GM12878 (cell line): ENCODE measurements at regions not wholly inside any gene's neighbourhood (a gene's known extent, or its start where the extent isn't known, plus 50 kb on each side); places are given as distances from the start of the nearest gene placed in this dataset.

Experiments used
- EP300 ChIP-seq, 2 experiments: fragments of 150-350 bp in 1 of 2; IDR thresholded peaks; 2 replicates each; pipeline ENCODE4 v1.6.1; 2011 to 2012; ENCODE audit warnings: low read depth in 2 of 2, low read length in 2 of 2, borderline replicate concordance in 1 of 2, improper control_type of control experiment in 1 of 2, inconsistent platforms in 1 of 2; ENCODE audit not compliant: control insufficient read depth in 1 of 2
- NRF1 ChIP-seq: conservative IDR thresholded peaks from 2 replicates; pipeline ENCODE4 v1.6.1; 2011; ENCODE audit warnings: mild to moderate bottlenecking, low read depth, low read length, improper control_type of control experiment
- POLR2AphosphoS5 ChIP-seq: IDR thresholded peaks from 2 replicates; pipeline ENCODE4 v1.6.1; 2011; ENCODE audit warnings: mild to moderate bottlenecking, low read length, inconsistent platforms
- SRF ChIP-seq, 2 experiments: IDR thresholded peaks; 2 replicates each; pipeline ENCODE4 v1.6.1; 2011; ENCODE audit warnings: low read depth in 2 of 2, low read length in 2 of 2, mild to moderate bottlenecking in 1 of 2, moderate library complexity in 1 of 2
- TCF7 ChIP-seq: IDR thresholded peaks from 2 replicates; pipeline ENCODE4 v1.6.1; 2014; ENCODE audit warnings: antibody characterized with exemption, borderline replicate concordance
- TF ChIP-seq, protein P1 (sequence below): fragments of 450-650 bp; IDR thresholded peaks from 2 replicates; pipeline ENCODE4 v1.6.1; 2017; ENCODE audit warnings: antibody characterized with exemption, mild to moderate bottlenecking, moderate library complexity

DNA sequence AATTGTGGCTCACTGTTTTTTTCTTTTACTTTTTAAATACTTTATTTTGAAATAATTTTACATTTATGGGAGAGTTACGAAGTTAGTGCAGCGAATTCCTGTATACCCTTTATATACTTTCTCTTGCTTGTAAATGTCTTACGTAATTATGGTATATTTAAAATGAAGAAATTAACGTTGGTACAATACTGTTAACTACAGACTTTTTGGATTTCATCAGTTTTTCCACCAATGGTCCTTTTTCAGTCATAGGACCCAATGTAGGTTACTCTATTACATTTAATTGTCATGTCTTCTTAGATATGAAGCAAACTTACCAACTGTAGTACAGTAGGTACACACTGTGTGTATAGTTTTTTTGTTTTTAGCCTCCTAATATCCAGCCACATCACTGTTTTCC lies 76.3 kb downstream of the BOLA3 start:
- no peak for TF ChIP-seq NRF1
- TF ChIP-seq TCF7: no peak
- no peak for TF ChIP-seq SRF (IDR thresholded peaks at IDR 0.05; ENCODE audit: low read depth in 2 of 2, low read length in 2 of 2)
- no peak for TF ChIP-seq EP300 (IDR thresholded peaks at IDR 0.05; ENCODE audit: borderline replicate concordance in 1 of 2, control insufficient read depth in 1 of 2, low read depth in 2 of 2, low read length in 2 of 2)
- TF ChIP-seq POLR2AphosphoS5: no peak
- TF ChIP-seq, protein P1, sequence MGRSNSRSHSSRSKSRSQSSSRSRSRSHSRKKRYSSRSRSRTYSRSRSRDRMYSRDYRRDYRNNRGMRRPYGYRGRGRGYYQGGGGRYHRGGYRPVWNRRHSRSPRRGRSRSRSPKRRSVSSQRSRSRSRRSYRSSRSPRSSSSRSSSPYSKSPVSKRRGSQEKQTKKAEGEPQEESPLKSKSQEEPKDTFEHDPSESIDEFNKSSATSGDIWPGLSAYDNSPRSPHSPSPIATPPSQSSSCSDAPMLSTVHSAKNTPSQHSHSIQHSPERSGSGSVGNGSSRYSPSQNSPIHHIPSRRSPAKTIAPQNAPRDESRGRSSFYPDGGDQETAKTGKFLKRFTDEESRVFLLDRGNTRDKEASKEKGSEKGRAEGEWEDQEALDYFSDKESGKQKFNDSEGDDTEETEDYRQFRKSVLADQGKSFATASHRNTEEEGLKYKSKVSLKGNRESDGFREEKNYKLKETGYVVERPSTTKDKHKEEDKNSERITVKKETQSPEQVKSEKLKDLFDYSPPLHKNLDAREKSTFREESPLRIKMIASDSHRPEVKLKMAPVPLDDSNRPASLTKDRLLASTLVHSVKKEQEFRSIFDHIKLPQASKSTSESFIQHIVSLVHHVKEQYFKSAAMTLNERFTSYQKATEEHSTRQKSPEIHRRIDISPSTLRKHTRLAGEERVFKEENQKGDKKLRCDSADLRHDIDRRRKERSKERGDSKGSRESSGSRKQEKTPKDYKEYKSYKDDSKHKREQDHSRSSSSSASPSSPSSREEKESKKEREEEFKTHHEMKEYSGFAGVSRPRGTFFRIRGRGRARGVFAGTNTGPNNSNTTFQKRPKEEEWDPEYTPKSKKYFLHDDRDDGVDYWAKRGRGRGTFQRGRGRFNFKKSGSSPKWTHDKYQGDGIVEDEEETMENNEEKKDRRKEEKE: no peak
